DND-41 (cell line): ENCODE measurements at regions not wholly inside any gene's neighbourhood (a gene's known extent, or its start where the extent isn't known, plus 50 kb on each side); places are given as distances from the start of the nearest gene placed in this dataset.

Experiments used
- CTCF ChIP-seq: IDR thresholded peaks from 2 replicates; pipeline ENCODE4 v1.5.1; 2012; ENCODE audit warnings: borderline replicate concordance, low read length, moderate library complexity, mild to moderate bottlenecking; ENCODE audit not compliant: poor library complexity, severe bottlenecking; ENCODE audit errors: extremely low read depth
- EZH2 ChIP-seq: IDR thresholded peaks from 3 replicates; pipeline ENCODE4 v1.6.1; 2012; ENCODE audit warnings: borderline replicate concordance, low read depth, mild to moderate bottlenecking, moderate library complexity, low read length, inconsistent platforms; ENCODE audit not compliant: severe bottlenecking

GRCh38 chr13:62453761-62454160 is 1038.1 kb upstream of the PCDH20 start:
- TF ChIP-seq CTCF (no peak), EZH2 (no peak)
